Right hindlimb (tissue), 1 donor: ENCODE measurements at regions not wholly inside any gene's neighbourhood (a gene's known extent, or its start where the extent isn't known, plus 50 kb on each side); places are given as distances from the start of the nearest gene placed in this dataset.
"Not testable (repeated sequence)": the region's sequence is repeated elsewhere in the genome, so short reads cannot be mapped to it uniquely, and the experiment has no call there.

ENCODE experiments used
- DNase-seq: peaks from one replicate; pipeline ENCODE4 v3.0.0-alpha.2; 2018

DNA sequence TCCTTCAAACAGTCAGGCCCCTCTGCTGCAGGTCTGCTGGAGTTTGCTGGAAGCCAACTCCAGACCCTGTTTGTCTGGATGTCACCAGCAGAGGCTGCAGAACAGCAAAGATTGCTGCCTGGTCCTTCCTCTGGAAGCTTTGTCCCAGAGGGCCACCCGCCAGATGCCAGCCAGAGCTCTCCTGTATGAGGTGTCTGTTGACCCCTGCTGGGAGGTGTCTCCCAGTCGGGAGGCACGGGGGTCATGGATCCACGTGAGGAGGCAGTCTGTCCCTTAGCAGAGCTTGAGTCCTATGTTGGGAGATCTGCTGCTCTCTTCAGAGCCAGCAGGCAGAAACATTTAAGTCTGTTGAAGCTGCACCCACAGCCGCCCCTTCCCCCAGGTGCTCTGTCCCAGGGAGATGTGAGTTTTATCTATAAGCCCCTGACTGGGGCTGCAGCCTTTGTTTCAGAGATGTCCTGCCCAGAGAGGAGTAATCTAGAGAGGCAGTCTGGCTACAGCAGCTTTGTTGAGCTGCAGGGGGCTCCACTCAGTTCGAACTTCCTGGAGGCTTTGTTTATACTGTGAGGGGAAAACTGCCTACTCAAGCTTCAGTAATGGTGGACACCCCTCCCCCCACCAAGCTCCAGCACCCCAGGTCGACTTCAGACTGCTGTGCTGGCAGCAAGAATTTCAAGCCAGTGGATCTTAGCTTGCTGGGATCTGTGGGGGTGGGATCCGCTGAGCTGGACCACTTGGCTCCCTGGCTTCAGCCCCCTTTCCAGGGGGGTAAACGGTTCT is 72.1 kb downstream of the OGFRL1 start:
- not testable (repeated sequence) for DNase-seq

DNA sequence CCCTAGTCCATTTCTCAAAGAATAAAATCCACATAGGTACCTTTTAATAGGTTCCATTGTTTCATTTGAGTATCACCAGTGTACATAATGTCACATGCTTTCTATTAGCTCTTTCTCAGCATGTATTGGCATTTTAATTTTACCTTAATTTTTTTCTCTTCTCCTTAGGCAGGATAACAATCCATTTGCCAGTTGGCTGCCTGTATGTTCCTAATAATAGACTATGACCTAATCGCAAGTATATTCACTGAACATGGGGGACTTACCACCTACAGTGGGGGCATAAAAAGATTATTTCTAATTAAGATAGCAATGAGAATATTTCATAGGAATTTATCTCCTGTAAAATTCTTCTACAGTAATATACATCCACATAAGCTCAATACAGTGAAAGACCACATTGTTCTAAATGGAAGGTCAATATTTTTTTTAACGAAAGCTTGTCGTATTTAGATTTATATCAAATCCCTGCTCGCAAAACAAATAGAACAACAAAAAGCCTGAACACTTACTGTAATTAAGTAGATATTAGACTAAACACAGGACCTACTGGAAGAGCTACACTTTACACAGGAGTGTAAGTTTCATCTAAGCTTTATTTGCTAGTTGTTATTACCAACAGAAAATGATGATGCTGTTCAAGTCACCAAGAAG is 76.4 kb downstream of the OGFRL1 start:
- no peak for DNase-seq

DNA sequence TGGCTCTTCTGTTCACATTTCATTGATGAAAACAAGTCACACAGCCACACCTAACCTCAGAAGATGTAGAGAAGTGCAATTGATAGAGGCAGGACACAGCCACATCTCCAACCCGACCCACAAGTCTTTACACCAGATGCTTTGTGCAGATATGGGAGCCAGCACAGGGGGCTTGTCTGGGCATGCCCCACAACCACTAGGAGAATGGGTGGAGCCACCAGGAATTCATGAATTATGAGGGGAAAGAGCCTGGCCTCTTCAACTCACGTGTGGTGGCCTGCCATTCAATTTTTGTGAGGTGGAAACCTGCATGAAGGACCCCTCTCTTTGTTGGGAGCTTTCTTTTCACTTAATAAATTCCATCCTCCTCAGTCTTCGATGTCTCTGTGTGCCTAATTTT is 79.1 kb downstream of the OGFRL1 start:
- DNase-seq = no peak

DNA sequence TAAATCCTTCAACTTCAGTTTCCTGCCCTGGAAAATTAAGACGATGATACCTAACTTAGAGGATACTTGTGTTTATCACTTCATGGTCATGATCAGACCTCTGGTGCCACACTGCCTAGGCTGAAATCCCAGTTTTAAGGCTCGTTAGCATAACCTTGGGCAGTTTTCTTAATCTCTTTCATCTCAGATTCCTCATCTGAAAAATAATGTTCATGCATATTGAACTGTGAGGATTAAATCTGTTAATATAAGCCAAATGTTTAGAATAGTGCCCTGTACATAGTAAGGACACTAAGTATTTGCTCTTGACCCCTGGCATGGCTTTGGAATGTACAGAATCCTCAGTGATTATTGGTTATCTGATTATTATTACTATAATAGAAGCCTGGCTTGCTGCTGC is 79.7 kb downstream of the OGFRL1 start:
- DNase-seq = no peak

DNA sequence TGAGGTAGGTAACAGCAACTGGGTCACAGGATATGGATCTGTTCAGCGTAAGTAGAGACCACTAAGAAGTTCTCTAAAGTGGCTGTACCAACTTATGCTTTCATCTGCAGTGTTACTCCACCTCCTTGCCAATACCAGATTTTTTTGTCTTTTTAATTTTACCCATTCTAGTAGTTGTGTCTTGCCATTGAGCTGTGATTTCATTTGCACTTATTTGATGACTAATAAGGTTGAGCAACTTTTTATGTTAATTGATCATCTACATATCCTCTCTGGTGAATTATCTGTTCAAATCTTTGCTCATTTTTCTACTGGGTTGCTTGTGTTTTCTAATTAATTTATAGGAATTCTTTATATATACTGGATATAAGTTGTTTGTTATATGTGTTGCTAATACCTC is 82.9 kb downstream of the OGFRL1 start:
- no peak for DNase-seq

DNA sequence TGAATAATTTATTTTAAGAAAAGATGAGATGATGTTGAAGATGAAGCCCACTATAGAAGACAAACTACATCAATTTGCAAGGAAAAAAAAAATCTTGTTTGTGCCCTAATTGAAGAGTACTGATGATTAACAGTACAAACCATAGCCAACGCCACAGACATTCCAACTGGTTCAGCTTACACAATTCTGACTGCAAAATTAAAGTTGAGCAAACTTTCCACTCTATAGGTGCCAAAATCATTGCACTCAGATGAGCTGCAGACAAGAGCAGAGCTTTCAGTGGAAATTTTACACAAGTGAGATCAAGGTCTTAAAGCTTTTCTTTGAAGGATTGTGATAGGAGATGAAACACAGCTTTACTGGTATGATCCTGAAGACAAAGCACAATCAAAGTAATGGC is 85.3 kb downstream of the OGFRL1 start:
- DNase-seq = no peak

DNA sequence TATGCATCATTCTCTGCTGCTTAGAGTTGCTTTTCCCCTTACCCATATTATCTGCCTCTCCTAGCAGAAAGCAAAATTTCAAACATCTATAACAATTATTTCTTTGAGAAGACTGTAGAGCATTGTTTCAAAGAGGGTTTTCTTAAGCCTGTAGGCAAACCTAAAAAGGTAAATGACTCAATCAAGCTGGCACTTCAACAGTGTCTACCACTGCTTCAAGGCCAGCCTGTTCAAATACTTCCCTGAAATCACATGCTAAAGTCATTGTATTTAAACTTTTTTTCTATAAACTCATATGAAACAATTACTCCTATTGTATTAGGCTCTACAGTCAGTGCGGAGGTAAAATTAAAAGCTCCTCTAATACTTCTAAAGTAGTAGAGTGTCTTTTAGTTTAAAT is 87.1 kb downstream of the OGFRL1 start:
- no peak for DNase-seq

DNA sequence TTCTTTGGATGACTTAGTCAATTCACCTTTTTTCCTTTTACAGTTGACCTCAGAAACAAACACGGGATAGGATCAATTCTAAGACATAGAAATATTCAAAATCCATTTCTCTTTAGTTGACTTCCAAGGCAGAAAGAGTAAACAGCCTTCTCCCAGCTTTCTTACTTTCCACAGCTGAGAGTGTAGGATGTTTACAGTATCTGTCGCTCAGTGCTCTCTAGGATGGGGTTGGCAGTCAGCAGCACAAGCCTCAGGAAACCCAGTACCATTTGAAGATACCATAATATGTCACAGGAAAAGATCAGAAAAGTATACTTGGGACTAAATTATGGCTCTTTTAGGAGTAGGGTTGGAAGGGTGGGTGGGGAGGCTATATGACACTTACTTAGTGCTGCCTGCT is 88.2 kb downstream of the OGFRL1 start:
- no peak for DNase-seq

DNA sequence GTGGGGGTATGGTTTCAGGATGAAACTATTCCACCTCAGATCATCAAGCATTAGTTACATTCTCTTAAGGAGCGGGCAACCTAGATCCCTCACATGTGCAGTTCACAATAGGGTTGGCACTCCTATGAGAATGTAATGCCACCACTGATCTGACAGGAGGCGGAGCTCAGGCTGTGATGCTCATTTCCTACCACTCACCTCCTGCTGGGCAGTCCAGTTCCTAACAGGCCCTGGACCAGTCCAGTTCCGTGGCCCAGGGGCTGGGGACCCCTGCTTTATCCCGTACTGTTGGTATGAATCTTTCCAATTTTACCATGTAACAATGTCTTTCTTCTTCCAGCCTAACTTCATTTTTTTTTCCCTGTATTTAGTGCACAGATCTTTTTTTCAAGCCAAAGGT is 94.9 kb downstream of the OGFRL1 start:
- no peak for DNase-seq

DNA sequence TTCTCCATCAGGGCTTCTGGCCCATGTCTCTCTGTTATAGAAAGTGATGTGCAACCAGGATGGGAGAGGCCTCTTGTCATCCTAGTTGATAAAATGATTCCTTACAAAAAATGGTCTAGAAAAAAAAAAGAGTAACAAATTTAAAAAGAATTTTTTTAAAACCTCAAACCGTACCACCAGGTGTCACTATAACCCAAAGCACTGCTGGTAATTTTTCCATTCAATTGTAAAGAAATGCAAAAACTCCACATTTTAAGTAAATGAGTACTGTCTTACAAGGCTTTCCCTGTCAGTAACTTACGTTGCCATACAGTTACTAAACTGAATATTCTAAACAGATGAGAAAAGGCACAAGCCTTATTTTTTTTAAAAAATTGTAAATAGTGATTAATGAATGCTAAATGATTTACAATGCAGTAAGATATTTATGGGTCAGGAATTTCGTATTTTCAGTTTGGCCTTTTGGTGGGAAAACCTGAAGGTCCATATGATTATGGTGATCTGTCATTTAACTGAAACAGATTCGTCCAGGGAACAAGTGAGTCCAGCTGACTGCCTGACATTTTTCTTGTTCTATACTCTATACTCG is 95.4 kb downstream of the OGFRL1 start:
- DNase-seq = no peak

DNA sequence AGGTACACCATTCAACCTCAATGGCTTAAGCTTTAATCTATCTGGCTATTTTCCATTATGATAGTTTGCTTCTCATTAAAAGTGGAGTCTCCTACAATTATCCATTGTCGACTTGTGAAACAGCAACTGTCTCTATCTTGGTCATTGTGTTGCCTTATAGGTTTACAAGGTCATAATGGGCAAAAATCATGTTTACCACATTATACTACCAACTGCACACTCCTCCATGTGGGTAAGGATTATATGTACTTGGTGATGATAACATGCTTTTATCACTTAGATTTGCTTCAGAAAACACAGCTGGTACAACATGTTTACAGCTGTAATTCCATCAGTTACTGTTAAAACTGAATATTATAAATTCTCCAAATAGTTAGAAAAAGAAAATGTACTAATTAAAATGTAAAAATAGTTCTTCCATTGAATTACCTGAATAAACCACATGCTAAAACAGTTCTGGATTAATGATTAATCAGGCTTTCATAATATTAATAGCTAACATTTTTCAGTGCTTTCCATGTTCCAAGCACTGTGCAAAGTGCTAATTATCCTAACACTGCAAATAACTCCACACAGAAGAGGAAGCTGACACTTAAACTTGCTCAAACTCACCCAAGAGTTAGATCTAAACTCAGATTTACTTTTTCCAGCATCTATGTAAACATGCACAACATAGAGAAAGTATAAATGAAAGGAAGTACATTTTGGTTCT is 96.7 kb downstream of the OGFRL1 start:
- DNase-seq = no peak

DNA sequence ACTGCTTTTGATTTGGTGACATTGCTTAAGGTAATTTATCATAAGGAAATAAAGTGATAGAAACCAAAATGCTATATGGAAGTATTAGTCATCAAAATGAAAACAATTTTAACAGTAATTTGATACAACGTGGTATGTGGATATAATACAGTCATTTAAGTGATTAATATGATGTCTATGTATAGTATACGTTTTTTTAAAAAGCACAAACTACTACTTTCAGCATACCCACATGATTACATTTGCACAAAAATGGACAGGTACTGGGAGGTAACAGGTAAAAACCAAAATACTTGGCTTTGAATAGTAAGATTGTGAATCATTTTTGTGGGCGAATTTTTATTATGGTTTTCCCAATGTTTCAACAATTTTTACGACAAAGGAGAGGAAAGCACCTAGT is 97.6 kb downstream of the OGFRL1 start:
- DNase-seq = no peak

DNA sequence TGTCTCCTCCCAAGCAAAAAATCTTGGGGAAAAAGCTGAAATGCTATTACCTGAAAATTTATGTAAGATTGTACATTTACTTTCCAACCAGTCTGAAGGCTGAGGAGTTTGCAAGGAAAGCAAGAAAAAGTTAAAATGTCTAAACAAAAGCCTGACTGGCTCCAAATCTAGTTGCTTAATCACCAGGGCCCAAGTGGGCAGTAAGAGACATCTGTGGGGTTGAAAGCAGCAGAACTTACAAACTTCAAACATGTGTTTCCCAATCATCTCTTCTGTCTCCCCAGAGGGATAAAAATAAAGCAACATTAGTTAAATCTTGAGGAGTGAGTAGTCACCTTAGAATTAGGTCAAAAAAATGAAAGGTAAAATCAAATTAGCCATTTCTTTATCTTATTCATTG is 98.6 kb downstream of the OGFRL1 start:
- no peak for DNase-seq

DNA sequence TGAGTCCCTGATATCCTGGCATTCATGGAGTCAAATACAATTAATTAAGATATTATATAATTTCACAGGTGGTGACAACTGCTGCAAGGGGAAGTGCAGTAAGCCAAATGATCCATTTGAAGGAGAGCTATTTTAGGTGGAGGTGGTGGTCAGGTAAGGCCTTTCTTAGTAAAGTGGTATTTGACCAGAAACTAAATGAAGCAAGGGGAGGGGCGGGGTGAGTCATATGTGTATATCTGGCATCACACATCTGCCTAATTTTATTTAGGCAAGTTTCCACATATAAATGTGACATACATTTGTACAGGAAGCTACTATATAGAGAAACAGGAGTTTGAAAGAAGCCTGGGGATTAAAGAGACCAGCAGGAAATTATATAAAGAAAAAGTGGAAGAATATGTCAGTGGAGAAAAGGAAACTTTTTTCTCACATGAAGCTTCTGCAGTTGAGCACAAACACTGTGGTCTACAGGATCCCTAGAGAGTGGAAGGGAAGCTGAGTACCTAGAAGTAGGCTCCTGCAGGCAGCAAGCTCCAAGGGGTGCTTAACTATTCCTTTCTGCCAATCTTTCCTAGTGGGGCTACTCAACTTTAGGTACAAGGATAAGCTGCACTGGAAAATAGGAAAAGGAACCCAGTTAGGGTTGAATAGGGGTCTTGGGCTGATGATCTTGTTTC is 99.6 kb downstream of the OGFRL1 start:
- DNase-seq = no peak

DNA sequence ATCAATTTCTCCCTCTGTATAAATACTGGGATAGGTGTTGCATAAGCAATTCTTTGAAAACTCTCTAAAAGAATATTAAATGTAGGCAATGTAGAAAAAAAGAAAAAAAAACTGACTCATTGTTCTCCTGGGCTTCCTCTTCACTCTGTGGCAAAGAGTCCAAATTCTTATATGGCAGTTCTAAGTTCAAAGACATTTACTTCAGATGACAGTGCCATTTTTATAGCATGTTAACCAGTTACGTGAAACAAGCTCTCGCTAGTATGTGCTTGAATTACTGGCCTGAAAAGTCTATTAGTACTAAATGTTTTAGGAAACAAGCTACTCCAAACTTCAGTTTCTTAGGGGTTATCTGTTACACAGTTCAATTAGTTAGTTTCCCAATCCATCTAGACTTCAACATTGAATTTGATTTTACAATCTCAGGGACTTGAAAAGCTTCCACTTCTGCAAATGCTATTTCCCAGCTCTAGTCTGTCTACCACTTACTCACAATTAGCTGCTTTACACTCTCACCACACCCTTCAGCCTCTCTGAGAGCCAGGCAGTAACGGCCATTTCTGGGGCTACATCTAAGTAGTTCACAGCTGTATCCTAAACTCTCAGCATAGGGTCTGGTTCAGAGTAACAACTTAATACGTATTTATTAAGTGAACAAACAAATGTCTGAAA is 100.4 kb downstream of the OGFRL1 start:
- no peak for DNase-seq

DNA sequence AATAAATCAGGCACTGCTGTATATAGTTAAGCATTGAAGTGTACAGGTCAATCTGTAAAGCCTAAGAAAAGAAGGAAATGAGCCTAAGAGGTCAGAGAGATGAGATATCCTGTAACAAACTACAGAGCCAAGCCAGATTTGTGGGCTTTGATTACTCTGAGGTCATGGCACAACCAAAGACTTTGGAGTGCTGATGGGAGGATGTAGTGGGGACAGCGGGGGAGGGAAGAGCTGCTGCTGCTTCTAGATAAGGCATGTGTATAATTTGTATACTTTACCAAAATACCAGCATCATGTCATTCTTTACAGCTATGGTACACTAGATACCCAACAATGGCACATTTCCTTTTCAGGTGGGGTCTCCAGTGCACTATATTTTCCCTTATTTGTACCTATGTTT is 102.5 kb downstream of the OGFRL1 start:
- no peak for DNase-seq

DNA sequence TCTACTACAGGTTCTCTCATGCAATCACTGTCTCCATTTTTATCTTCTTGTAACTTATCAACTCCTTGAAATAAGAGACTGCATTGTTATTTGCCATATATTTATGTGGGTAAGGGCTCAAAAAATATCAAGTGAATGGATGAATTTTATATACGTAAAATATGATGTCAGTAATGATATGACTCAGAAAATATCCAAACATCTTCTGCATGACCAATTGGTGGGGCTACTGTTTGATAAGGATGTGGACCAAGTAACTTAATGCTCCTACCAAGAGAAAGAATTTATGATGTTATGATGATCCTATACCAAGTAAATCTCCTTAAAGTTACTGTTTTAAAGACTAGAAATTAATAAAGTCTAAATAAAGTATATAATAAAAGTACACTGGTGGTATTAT is 103.7 kb downstream of the OGFRL1 start:
- no peak for DNase-seq

DNA sequence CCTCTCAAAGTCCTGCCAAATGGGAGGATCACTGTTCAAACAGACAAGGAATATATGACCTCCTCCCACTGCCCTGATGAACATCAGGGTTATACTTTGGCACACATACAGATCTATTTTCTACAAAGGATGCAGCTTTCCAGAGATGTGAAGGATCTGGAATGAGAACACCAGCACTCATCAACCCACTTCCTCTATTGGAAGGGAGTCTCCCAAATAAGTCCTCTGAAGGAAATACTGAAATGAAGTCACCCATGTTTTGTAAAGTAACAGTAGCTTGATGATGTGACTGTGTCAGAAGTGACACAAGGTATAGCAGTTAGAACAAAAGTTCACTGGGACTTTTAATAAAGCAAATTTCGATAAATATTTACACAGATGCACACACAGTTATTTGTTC is 104.9 kb downstream of the OGFRL1 start:
- no peak for DNase-seq

DNA sequence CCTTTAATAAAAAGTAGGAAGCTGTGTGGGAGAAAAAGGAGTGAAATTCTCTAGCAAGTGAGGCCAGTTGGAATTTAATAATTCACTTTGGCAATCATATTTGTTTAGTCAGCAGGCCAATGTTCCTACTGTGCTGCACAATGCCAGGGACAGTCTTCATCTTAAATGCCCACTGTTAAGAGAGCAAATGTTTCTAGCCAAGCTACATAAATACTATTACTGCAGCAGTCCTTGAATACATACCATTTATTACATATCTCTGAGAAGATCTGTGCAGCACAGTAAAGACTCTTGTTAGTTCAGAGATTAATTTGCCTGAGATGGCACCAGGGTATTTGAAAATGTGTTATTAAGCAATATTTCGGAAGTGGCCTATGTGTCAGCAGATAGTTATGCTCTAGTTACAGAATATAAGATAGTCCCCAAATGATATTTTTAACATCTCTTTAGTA is 105.4 kb downstream of the OGFRL1 start:
- no peak for DNase-seq

DNA sequence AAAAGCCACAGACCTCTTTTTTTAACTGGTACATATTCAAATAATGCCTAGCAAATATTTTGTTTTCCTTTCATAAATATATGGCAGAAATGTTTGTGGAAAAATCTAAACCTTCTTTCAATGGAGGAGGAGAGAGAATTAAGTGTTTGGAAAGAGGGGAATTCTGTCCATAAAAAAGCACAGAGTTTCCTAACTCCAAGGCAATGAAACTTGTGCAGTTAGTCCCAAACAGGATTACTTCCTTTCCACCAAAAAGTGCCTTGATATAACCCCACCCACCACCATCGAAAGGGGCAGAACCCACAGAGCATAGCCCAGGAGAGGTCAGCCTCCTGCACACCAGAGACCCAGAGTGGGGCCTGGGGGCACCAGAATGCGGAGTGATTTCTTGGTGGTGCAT is 106.3 kb downstream of the OGFRL1 start:
- DNase-seq = no peak

DNA sequence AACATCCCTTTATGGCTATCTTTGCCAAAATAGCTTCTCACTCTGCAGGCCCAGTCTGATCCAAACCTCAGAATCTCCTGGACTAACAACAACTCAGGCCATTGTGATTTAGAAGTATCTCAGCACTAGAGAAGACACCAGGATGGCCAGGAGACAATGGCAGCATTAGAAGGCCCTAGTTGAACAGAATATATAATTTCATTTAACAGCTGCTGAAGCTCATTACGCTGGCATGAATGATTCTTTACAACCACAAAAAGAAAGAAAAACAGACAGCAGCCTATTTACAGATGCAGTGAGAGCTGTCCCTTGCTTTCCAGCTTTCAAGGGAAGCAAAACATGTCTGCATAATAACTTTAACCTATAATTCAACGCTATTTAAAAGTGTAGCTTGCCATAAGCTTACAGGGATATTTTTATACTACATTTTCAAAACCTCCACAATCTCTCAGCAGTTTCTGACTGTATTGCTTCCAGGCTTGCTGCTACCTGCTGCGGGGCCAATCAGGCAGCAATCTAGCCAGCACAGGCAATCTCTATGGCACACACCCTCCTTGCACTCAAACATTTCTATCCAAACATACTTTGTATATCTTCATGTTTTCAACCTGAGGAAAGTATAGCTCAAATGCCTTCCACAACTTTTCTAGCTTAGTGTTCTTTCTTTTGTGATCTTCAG is 107.3 kb downstream of the OGFRL1 start:
- no peak for DNase-seq

DNA sequence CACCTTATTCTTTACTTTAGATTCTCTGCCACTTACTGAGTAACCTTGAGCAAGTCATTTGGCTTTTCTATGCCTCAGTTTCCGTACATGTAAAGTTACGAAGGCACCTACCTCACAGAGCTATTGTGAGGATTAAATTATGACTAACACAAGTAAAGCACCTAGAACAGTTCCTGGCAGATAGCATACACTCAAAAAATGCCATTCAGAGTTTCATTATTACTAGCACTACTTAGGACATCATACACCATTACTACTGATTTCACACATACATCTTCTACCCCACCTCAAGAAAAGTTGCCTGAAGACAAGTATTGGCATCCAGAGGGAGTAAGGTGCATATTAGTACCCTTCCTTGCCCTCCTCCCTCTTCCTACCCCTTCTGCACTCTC is 107.8 kb downstream of the OGFRL1 start:
- DNase-seq = no peak
